ENCODE measurements at regions not wholly inside any gene's neighbourhood (a gene's known extent, or its start where the extent isn't known, plus 50 kb on each side); places are given as distances from the start of the nearest gene placed in this dataset.

- TF ChIP-seq, protein P1, sequence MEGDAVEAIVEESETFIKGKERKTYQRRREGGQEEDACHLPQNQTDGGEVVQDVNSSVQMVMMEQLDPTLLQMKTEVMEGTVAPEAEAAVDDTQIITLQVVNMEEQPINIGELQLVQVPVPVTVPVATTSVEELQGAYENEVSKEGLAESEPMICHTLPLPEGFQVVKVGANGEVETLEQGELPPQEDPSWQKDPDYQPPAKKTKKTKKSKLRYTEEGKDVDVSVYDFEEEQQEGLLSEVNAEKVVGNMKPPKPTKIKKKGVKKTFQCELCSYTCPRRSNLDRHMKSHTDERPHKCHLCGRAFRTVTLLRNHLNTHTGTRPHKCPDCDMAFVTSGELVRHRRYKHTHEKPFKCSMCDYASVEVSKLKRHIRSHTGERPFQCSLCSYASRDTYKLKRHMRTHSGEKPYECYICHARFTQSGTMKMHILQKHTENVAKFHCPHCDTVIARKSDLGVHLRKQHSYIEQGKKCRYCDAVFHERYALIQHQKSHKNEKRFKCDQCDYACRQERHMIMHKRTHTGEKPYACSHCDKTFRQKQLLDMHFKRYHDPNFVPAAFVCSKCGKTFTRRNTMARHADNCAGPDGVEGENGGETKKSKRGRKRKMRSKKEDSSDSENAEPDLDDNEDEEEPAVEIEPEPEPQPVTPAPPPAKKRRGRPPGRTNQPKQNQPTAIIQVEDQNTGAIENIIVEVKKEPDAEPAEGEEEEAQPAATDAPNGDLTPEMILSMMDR (conservative IDR thresholded peaks at IDR 0.05), result no peak
- no peak for TF ChIP-seq EZH2 (IDR thresholded peaks at IDR 0.05; ENCODE audit: low read depth)
- Histone ChIP-seq H3K4me3 (no peak overlapping the region), H3K9me3 (ENCODE audit: insufficient read depth, low read depth) (no peaks in the 10 kb centered on the region), H3K27ac (no peak overlapping the region), H4K20me1 (ENCODE audit: insufficient read depth) (no peaks in the 10 kb centered on the region), H2AFZ (no peak overlapping the region), H3K79me2 (ENCODE audit: low read depth) (no peaks in the 10 kb centered on the region), H3K27me3 (ENCODE audit: insufficient read depth, low read depth) (peaks cover 32% of the 10 kb centered on the region), H3F3A (ENCODE audit: insufficient read depth, low read depth) (no peaks in the 10 kb centered on the region), H3K4me1 (replicated peaks; ENCODE audit: insufficient read depth) (no peaks in the 10 kb centered on the region), H3K9me2 (ENCODE audit: insufficient read depth) (no peaks in the 10 kb centered on the region), H3K36me3 (ENCODE audit: low read depth) (no peaks in the 10 kb centered on the region), H3K4me2 (no peak overlapping the region)
- intact Hi-C loops (cut with micrococcal nuclease; ENCODE audit: unreplicated experiment), result no loop called here
- BruUV-seq (replicated peaks), result no TSS peak
- ChIA-PET CTCF (no interaction called here), POLR2A (ENCODE audit: unreplicated experiment) (no interaction called here)
- DNase-seq, result no peak
These were observed 265.9 kb downstream of the TFCP2L1 start for GRCh38 chr2:121019071-121019470.

DNA sequence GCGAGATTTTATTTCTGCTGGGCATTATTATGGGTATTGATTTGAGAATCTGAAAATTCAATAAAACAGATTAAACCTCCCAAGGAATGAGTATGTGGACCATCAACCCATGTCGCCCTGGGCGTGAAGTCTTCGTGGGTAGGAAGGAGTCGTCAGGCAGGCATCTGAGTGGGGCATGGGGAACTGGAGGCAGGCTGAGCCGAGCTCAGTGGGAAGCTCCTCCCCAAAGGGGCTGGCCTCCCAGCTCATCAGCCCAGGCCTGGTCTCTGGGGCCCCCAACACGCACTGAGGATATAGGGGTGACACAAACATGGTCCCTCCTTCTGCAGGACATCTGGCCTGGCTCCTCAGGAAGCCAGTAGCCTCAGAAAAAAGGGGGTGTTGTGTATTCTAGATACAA lies 265.2 kb downstream of the TFCP2L1 start:
- Histone ChIP-seq H3F3A (ENCODE audit: insufficient read depth, low read depth) (no peaks in the 10 kb centered on the region), H3K79me2 (ENCODE audit: low read depth) (no peaks in the 10 kb centered on the region), H3K27me3 (ENCODE audit: insufficient read depth, low read depth) (peaks cover 32% of the 10 kb centered on the region), H3K9me2 (ENCODE audit: insufficient read depth) (no peaks in the 10 kb centered on the region), H2AFZ (no peak overlapping the region), H3K4me1 (replicated peaks; ENCODE audit: insufficient read depth) (no peaks in the 10 kb centered on the region), H3K9me3 (ENCODE audit: insufficient read depth, low read depth) (no peaks in the 10 kb centered on the region), H3K36me3 (ENCODE audit: low read depth) (no peaks in the 10 kb centered on the region), H3K4me2 (no peak overlapping the region), H3K4me3 (no peak overlapping the region), H4K20me1 (ENCODE audit: insufficient read depth) (no peaks in the 10 kb centered on the region), H3K27ac (no peak overlapping the region)
- DNase-seq, result no peak
- ChIA-PET CTCF (no interaction called here), POLR2A (ENCODE audit: unreplicated experiment) (no interaction called here)
- no peak for TF ChIP-seq EZH2 (IDR thresholded peaks at IDR 0.05; ENCODE audit: low read depth)
- TF ChIP-seq, protein P1 (conservative IDR thresholded peaks at IDR 0.05), result no peak
- no TSS peak for BruUV-seq (replicated peaks)
- intact Hi-C loops (cut with micrococcal nuclease; ENCODE audit: unreplicated experiment), result no loop called here

GRCh38 chr2:121021685-121022084 lies 263.3 kb downstream of the TFCP2L1 start:
- BruUV-seq (replicated peaks), result no TSS peak
- Histone ChIP-seq H3K4me1 (replicated peaks; ENCODE audit: insufficient read depth) (no peaks in the 10 kb centered on the region), H3K36me3 (ENCODE audit: low read depth) (no peaks in the 10 kb centered on the region), H3K27ac (no peak overlapping the region), H3F3A (ENCODE audit: insufficient read depth, low read depth) (no peaks in the 10 kb centered on the region), H3K9me3 (ENCODE audit: insufficient read depth, low read depth) (no peaks in the 10 kb centered on the region), H3K27me3 (ENCODE audit: insufficient read depth, low read depth) (peaks cover 34% of the 10 kb centered on the region), H3K4me2 (no peak overlapping the region), H3K9me2 (ENCODE audit: insufficient read depth) (no peaks in the 10 kb centered on the region), H4K20me1 (ENCODE audit: insufficient read depth) (no peaks in the 10 kb centered on the region), H3K4me3 (no peak overlapping the region), H3K79me2 (ENCODE audit: low read depth) (no peaks in the 10 kb centered on the region), H2AFZ (no peak overlapping the region)
- ChIA-PET CTCF (no interaction called here), POLR2A (ENCODE audit: unreplicated experiment) (no interaction called here)
- DNase-seq, result no peak
- intact Hi-C loops (cut with micrococcal nuclease; ENCODE audit: unreplicated experiment), result no loop called here
- no peak for TF ChIP-seq EZH2 (IDR thresholded peaks at IDR 0.05; ENCODE audit: low read depth)

- Histone ChIP-seq H3K27ac (no peak overlapping the region), H3F3A (ENCODE audit: insufficient read depth, low read depth) (no peaks in the 10 kb centered on the region), H3K4me1 (replicated peaks; ENCODE audit: insufficient read depth) (no peaks in the 10 kb centered on the region), H3K36me3 (ENCODE audit: low read depth) (no peaks in the 10 kb centered on the region), H3K27me3 (ENCODE audit: insufficient read depth, low read depth) (peaks cover 69% of the 10 kb centered on the region), H3K4me2 (no peak overlapping the region), H2AFZ (no peak overlapping the region), H4K20me1 (ENCODE audit: insufficient read depth) (no peaks in the 10 kb centered on the region), H3K4me3 (no peak overlapping the region), H3K9me3 (ENCODE audit: insufficient read depth, low read depth) (no peaks in the 10 kb centered on the region), H3K9me2 (ENCODE audit: insufficient read depth) (no peaks in the 10 kb centered on the region), H3K79me2 (ENCODE audit: low read depth) (no peaks in the 10 kb centered on the region)
- CTCF ChIA-PET, result no interaction called here
- no peak for TF ChIP-seq EZH2 (IDR thresholded peaks at IDR 0.05; ENCODE audit: low read depth)
- TF ChIP-seq, protein P1 (conservative IDR thresholded peaks at IDR 0.05), result no peak
- intact Hi-C loops (cut with micrococcal nuclease; ENCODE audit: unreplicated experiment), result no loop called here
- BruUV-seq (replicated peaks), result no TSS peak
- no peak for DNase-seq
- POLR2A ChIA-PET (ENCODE audit: unreplicated experiment), result interaction anchor here (0.6 kb wide), 1 partner anchor 24 kb away, joined by 3 read pairs; no protein-coding TSS in a partner anchor
These were observed 256.4 kb downstream of the TFCP2L1 start for GRCh38 chr2:121028577-121028976.
